ENCODE measurements at regions not wholly inside any gene's neighbourhood (a gene's known extent, or its start where the extent isn't known, plus 50 kb on each side); places are given as distances from the start of the nearest gene placed in this dataset.

DNA sequence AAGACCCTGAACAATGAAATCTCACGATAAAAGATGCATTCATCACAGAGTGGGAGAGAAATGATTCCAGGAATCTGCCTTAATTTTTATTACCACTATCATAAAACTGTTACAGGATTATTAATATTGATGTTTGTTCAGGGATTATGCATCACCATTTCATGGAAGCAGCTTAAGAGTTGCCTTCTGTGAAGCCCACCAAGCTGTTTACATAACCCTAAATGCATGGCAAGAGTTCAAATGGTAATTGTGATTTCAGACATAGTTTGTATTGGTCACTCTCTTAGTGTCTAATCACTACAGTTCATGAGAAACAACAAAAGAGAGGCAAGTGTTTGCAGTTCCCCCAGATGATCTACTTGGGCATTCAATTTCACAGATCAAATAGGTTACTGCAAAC is 527.7 kb downstream of the RPS29 start:
- TF ChIP-seq, protein P1, sequence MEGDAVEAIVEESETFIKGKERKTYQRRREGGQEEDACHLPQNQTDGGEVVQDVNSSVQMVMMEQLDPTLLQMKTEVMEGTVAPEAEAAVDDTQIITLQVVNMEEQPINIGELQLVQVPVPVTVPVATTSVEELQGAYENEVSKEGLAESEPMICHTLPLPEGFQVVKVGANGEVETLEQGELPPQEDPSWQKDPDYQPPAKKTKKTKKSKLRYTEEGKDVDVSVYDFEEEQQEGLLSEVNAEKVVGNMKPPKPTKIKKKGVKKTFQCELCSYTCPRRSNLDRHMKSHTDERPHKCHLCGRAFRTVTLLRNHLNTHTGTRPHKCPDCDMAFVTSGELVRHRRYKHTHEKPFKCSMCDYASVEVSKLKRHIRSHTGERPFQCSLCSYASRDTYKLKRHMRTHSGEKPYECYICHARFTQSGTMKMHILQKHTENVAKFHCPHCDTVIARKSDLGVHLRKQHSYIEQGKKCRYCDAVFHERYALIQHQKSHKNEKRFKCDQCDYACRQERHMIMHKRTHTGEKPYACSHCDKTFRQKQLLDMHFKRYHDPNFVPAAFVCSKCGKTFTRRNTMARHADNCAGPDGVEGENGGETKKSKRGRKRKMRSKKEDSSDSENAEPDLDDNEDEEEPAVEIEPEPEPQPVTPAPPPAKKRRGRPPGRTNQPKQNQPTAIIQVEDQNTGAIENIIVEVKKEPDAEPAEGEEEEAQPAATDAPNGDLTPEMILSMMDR (IDR thresholded peaks at IDR 0.05), result no peak
- no peak for FAIRE-seq
- no peaks in the 10 kb centered on the region for H3K36me3 ChIP-seq
- DNase-seq, result no peak
- H3K4me1 ChIP-seq, result no peaks in the 10 kb centered on the region
- no peaks in the 10 kb centered on the region for H3K9me3 ChIP-seq
- H3K27ac ChIP-seq, result no peak overlapping the region
- WGBS, 2 donors, result 36 to 53% methylated on average over 1 of the region's 1 CpG
- intact Hi-C loops (cut with DNase I), result no loop called here
- no peaks in the 10 kb centered on the region for H3K27me3 ChIP-seq
- no peak for ATAC-seq
- H3K4me3 ChIP-seq, result no peak overlapping the region

DNA sequence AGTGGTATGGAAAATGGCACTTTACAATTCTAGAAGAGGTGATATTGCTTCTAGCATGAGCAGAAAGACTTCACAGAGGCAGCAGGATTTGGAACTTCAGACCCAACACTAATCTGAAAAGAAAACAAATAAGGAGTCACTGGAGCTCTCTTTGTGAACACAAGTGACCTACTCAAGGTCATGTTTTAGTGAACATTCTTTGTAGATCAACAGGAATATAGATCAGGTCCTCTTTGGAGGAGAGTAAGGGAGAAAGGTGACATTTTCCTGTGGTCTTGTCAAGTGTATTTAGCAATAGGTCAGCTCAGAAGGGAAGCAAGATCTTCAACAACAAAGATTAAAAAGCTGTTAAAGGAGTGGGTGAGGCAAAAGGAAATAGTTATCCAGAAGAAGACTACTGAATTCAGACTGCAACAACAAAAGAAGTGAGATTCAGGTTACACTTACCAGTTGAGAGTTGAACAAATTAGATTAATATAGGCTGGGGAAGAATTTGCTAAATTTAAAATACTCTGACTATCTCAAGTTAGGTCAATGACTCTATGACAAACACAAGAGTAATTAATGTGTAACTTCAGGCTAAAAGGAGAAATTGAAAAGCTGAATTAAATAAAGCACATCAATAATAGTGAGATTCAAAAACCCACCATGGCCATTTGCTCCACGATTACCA is 528.2 kb downstream of the RPS29 start:
- FAIRE-seq (no peak), ATAC-seq (no peak), DNase-seq (no peak)
- no peak overlapping the region for H3K27ac ChIP-seq
- no peaks in the 10 kb centered on the region for H3K9me3 ChIP-seq
- 30 to 34% methylated on average over 1 of the region's 1 CpG for WGBS, 2 donors
- no peak overlapping the region for H3K4me3 ChIP-seq
- TF ChIP-seq, protein P1 (IDR thresholded peaks at IDR 0.05), result no peak
- intact Hi-C loops (cut with DNase I), result no loop called here
- no peaks in the 10 kb centered on the region for H3K36me3 ChIP-seq
- H3K27me3 ChIP-seq, result no peaks in the 10 kb centered on the region
- no peaks in the 10 kb centered on the region for H3K4me1 ChIP-seq

DNA sequence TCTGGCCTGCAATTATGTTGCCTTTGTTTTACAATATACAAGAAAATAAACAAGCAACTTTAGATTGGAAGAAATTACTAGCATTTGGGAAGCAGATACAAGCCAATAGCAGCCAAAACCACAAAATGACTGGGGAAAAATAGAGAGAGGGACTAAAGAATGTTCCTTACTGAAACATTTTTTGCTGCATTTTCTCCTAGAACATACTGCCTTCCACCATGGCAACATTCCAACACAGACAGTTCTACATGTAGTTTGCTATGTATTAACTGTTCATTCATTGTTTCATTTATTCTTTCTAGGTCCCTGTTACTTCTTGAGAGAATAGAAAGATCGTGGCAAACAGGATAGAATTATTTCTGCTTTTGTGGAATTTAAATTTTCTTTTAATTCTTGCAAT is 530.2 kb downstream of the RPS29 start:
- no peaks in the 10 kb centered on the region for H3K9me3 ChIP-seq
- TF ChIP-seq, protein P1 (IDR thresholded peaks at IDR 0.05), result no peak
- intact Hi-C loops (cut with DNase I), result no loop called here
- no peaks in the 10 kb centered on the region for H3K27me3 ChIP-seq
- no peaks in the 10 kb centered on the region for H3K4me1 ChIP-seq
- no peak overlapping the region for H3K4me3 ChIP-seq
- no peaks in the 10 kb centered on the region for H3K36me3 ChIP-seq
- FAIRE-seq (no peak), DNase-seq (no peak), ATAC-seq (no peak)
- H3K27ac ChIP-seq, result no peak overlapping the region
- 53 to 58% methylated on average over 1 of the region's 1 CpG for WGBS, 2 donors

DNA sequence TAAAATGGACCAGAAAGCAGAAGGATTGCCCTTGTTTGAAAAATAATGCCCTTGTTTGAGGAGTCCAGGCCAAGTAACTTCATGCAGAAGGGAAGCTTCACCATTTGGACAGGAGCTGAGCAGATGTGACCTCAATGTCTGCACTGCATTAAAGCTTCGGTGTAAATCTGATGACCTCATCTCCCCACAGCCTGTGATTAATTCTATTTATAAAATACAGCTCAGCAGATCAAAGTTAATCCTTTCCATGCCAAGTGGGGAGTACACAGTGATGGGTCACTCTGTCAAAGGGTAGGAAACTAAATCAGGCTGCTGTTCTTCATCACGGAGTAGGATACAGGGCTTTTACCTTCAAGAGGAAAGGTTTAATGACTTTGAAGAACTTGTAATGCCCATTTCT is 533.7 kb downstream of the RPS29 start:
- Histone ChIP-seq H3K36me3 (no peaks in the 10 kb centered on the region), H3K4me3 (no peak overlapping the region), H3K9me3 (no peaks in the 10 kb centered on the region), H3K27ac (no peak overlapping the region), H3K4me1 (no peaks in the 10 kb centered on the region), H3K27me3 (no peaks in the 10 kb centered on the region)
- intact Hi-C loops (cut with DNase I), result no loop called here
- no peak for FAIRE-seq
- TF ChIP-seq, protein P1 (IDR thresholded peaks at IDR 0.05), result no peak
- WGBS, 2 donors, result 51 to 70% methylated on average over 2 of the region's 2 CpGs
- ATAC-seq, result no peak
- DNase-seq, result no peak

DNA sequence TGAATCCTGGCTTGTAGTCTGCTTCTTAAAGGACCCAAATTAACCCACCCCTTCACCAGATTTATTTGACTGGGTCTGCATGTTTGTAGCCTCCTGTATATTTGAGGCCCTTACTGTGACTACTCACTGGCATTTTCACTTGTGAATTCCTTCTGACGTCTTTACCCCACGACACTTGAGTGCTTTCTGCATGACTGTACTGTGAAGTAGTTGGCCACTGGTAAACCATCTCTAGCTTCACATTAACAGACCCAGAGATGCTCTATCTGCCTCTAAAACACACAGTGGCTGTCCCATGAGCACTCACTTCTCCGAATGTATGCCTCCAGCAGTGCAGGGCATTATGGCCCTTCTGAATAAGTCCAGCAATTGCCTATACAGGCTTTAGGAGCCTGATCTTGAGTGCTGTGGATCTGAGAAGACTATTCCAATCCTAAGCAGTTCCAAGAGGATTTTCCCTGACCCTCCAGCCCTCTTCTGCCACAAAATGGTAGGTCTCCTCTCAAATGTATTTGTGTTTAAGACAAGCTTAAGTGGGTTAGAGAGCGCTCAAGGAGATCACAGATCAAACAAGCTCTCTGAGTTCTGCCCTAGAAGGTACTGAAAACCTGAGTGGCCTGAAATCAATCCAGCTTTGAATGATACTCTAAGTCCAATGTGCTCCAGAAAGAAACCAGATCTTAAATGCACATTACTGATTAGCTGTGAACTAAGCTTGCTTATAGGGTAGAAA is 534.7 kb downstream of the RPS29 start:
- ATAC-seq (no peak), FAIRE-seq (no peak), DNase-seq (no peak)
- no peak overlapping the region for H3K4me3 ChIP-seq
- intact Hi-C loops (cut with DNase I), result no loop called here
- H3K27me3 ChIP-seq, result no peaks in the 10 kb centered on the region
- no peaks in the 10 kb centered on the region for H3K36me3 ChIP-seq
- TF ChIP-seq, protein P1 (IDR thresholded peaks at IDR 0.05), result no peak
- no peak overlapping the region for H3K27ac ChIP-seq
- 66 to 80% methylated on average over 4 of the region's 4 CpGs for WGBS, 2 donors
- H3K4me1 ChIP-seq, result no peaks in the 10 kb centered on the region
- no peaks in the 10 kb centered on the region for H3K9me3 ChIP-seq

Measured in pancreas (tissue), 10 donors.